ENCODE measurements at regions not wholly inside any gene's neighbourhood (a gene's known extent, or its start where the extent isn't known, plus 50 kb on each side); places are given as distances from the start of the nearest gene placed in this dataset.

DNA sequence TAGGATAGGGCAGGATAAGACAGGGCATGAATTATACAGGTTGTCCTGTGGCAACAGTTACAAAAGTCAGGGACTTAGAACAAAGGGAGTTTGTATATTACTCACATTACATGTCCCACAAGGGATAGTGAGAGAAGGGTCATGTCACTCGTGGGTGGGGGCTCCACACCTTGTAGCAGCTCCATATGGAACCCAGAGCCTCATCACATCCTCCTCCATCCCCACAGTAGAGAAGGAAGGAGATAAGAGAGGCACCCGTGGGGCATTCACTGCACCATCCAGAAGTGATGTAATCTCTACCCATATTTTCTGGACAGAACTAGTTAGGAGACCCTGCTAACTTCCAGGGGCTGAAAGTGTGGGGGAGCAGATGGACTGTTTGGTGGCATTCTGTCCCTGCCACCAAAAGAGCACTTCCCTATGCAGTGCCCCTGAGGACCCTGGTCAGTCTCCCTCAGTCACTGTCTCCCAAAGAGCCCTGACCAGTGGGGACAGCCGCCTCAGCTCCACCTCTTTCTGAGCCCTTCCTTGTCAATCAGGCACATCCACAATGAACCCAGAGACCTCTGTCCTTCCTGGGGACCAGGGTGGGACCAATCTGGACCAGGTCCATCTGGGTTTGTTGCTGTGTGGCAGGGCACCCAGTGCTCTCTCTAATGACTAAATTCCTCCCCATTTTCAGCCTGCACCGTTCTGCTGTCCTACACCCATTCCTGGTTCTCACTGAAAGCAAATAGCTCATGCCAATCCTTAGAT, 154.8 kb upstream of the ETV3 start:
- no peak overlapping the region for H3K4me3 Mint-ChIP-seq (ENCODE audit: unreplicated experiment)
- H3K4me1 Mint-ChIP-seq (ENCODE audit: low read depth, unreplicated experiment), result peaks cover 10% of the 10 kb centered on the region
- no peaks in the 10 kb centered on the region for H4K20me1 ChIP-seq (ENCODE audit: insufficient read depth, low read length)
- peaks cover 25% of the 10 kb centered on the region for H3K27me3 Mint-ChIP-seq (ENCODE audit: low read depth, unreplicated experiment)
- no peak overlapping the region for H3K27ac Mint-ChIP-seq (ENCODE audit: unreplicated experiment)
- no peak overlapping the region for H3K4me2 ChIP-seq (ENCODE audit: low read length)
- no peaks in the 10 kb centered on the region for H3K36me3 ChIP-seq (ENCODE audit: insufficient read depth, low read length)
- no peaks in the 10 kb centered on the region for H3K27me3 ChIP-seq (ENCODE audit: insufficient read depth, low read length)
- no peak for TF ChIP-seq CTCF (IDR thresholded peaks at IDR 0.05; ENCODE audit: insufficient read depth, low read depth, low read length)
- TF ChIP-seq EZH2 (IDR thresholded peaks at IDR 0.05; ENCODE audit: insufficient read depth, low read length), result no peak
- H3K36me3 Mint-ChIP-seq (ENCODE audit: low read depth, unreplicated experiment), result no peaks in the 10 kb centered on the region
- DNase-seq (ENCODE audit: low read depth), result no peak
- peaks cover 2% of the 10 kb centered on the region for H3K9me3 Mint-ChIP-seq (ENCODE audit: unreplicated experiment)
- H3K4me3 ChIP-seq (ENCODE audit: insufficient read depth, low read depth, low read length), result no peak overlapping the region
- no peak for FAIRE-seq
- no peak overlapping the region for H3K27ac ChIP-seq (ENCODE audit: low read depth, low read length)
- no peak overlapping the region for H3K9ac ChIP-seq (ENCODE audit: low read length)
- no peak overlapping the region for H2AFZ ChIP-seq (ENCODE audit: low read depth, low read length)
- no peaks in the 10 kb centered on the region for H3K9me3 ChIP-seq (ENCODE audit: insufficient read depth, low read depth, low read length)
- H3K79me2 ChIP-seq (ENCODE audit: insufficient read depth, low read length), result no peaks in the 10 kb centered on the region
- H3K4me1 ChIP-seq (ENCODE audit: insufficient read depth, low read length), result no peaks in the 10 kb centered on the region

- Histone ChIP-seq H3K4me3 (ENCODE audit: insufficient read depth, low read depth, low read length) (no peak overlapping the region), H3K9me3 (ENCODE audit: insufficient read depth, low read depth, low read length) (no peaks in the 10 kb centered on the region), H3K4me2 (ENCODE audit: low read length) (no peak overlapping the region), H2AFZ (ENCODE audit: low read depth, low read length) (no peak overlapping the region), H4K20me1 (ENCODE audit: insufficient read depth, low read length) (no peaks in the 10 kb centered on the region), H3K27me3 (ENCODE audit: insufficient read depth, low read length) (no peaks in the 10 kb centered on the region), H3K9ac (ENCODE audit: low read length) (no peak overlapping the region), H3K79me2 (ENCODE audit: insufficient read depth, low read length) (no peaks in the 10 kb centered on the region), H3K27ac (ENCODE audit: low read depth, low read length) (no peak overlapping the region), H3K36me3 (ENCODE audit: insufficient read depth, low read length) (no peaks in the 10 kb centered on the region), H3K4me1 (ENCODE audit: insufficient read depth, low read length) (no peaks in the 10 kb centered on the region)
- FAIRE-seq (no peak), DNase-seq (ENCODE audit: low read depth) (no peak)
- no peaks in the 10 kb centered on the region for H3K36me3 Mint-ChIP-seq (ENCODE audit: low read depth, unreplicated experiment)
- H3K27ac Mint-ChIP-seq (ENCODE audit: unreplicated experiment), result no peak overlapping the region
- no peak for TF ChIP-seq EZH2 (IDR thresholded peaks at IDR 0.05; ENCODE audit: insufficient read depth, low read length)
- H3K9me3 Mint-ChIP-seq (ENCODE audit: unreplicated experiment), result peaks cover 2% of the 10 kb centered on the region
- H3K4me3 Mint-ChIP-seq (ENCODE audit: unreplicated experiment), result no peak overlapping the region
- H3K27me3 Mint-ChIP-seq (ENCODE audit: low read depth, unreplicated experiment), result peaks cover 31% of the 10 kb centered on the region
- peaks cover 10% of the 10 kb centered on the region for H3K4me1 Mint-ChIP-seq (ENCODE audit: low read depth, unreplicated experiment)
Measured at GRCh38 chr1:157292302-157292701, 154.1 kb upstream of the ETV3 start.

DNA sequence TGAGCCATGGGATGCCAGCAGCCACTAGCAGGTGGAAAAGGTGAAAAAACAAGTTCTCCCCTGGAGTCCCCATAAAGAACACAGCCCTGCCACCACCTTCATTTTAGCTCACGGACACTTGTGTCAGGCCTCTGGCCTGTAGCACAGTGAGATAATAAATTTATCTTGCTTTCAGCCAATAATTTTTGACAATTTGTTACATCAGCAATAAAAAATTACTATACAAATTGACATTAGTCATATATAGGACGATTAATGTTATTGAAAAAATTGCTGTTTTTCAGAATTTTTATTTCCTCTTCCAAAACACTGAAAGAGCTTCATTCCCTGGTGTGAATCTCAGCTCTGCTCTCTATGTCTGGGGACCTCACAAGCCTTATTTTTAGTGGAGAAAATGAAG, 152.9 kb upstream of the ETV3 start:
- Histone ChIP-seq H3K27me3 (ENCODE audit: insufficient read depth, low read length) (no peaks in the 10 kb centered on the region), H3K36me3 (ENCODE audit: insufficient read depth, low read length) (no peaks in the 10 kb centered on the region), H3K79me2 (ENCODE audit: insufficient read depth, low read length) (no peaks in the 10 kb centered on the region), H4K20me1 (ENCODE audit: insufficient read depth, low read length) (no peaks in the 10 kb centered on the region), H3K4me2 (ENCODE audit: low read length) (no peak overlapping the region), H3K9me3 (ENCODE audit: insufficient read depth, low read depth, low read length) (no peaks in the 10 kb centered on the region), H3K4me1 (ENCODE audit: insufficient read depth, low read length) (no peaks in the 10 kb centered on the region), H3K4me3 (ENCODE audit: insufficient read depth, low read depth, low read length) (no peak overlapping the region), H3K9ac (ENCODE audit: low read length) (no peak overlapping the region), H3K27ac (ENCODE audit: low read depth, low read length) (no peak overlapping the region), H2AFZ (ENCODE audit: low read depth, low read length) (no peak overlapping the region)
- TF ChIP-seq CTCF (IDR thresholded peaks at IDR 0.05; ENCODE audit: insufficient read depth, low read depth, low read length) (no peak), EZH2 (IDR thresholded peaks at IDR 0.05; ENCODE audit: insufficient read depth, low read length) (no peak)
- no peaks in the 10 kb centered on the region for H3K36me3 Mint-ChIP-seq (ENCODE audit: low read depth, unreplicated experiment)
- peaks cover 42% of the 10 kb centered on the region for H3K27me3 Mint-ChIP-seq (ENCODE audit: low read depth, unreplicated experiment)
- DNase-seq (ENCODE audit: low read depth) (no peak), FAIRE-seq (no peak)
- H3K4me1 Mint-ChIP-seq (ENCODE audit: low read depth, unreplicated experiment), result peaks cover 10% of the 10 kb centered on the region
- H3K4me3 Mint-ChIP-seq (ENCODE audit: unreplicated experiment), result no peak overlapping the region
- no peak overlapping the region for H3K27ac Mint-ChIP-seq (ENCODE audit: unreplicated experiment)
- H3K9me3 Mint-ChIP-seq (ENCODE audit: unreplicated experiment), result peaks cover 2% of the 10 kb centered on the region
